ENCODE measurements at regions not wholly inside any gene's neighbourhood (a gene's known extent, or its start where the extent isn't known, plus 50 kb on each side); places are given as distances from the start of the nearest gene placed in this dataset.
"Not testable (repeated sequence)": the region's sequence is repeated elsewhere in the genome, so short reads cannot be mapped to it uniquely, and the experiment has no call there.

GRCh38 chr2:194867328-194867727 lies 789.7 kb upstream of the SLC39A10 start:
- ChIA-PET CTCF (no interaction called here), POLR2A (no interaction called here)
- Histone ChIP-seq H3K27ac (ENCODE audit: low read depth, low read length) (no peak overlapping the region), H3K4me3 (ENCODE audit: low read length) (no peak overlapping the region), H3K9me3 (ENCODE audit: low read length) (no peaks in the 10 kb centered on the region), H3K36me3 (ENCODE audit: insufficient read depth, low read length) (no peaks in the 10 kb centered on the region), H3K27me3 (ENCODE audit: insufficient read depth, low read length, poor library complexity, severe bottlenecking) (no peaks in the 10 kb centered on the region), H3K4me1 (ENCODE audit: insufficient read depth, low read length) (no peaks in the 10 kb centered on the region)
- no peak overlapping the region for H3K27ac Mint-ChIP-seq
- H3K36me3 Mint-ChIP-seq: no peaks in the 10 kb centered on the region
- H3K9me3 Mint-ChIP-seq: no peaks in the 10 kb centered on the region
- no peaks in the 10 kb centered on the region for H3K27me3 Mint-ChIP-seq
- H3K4me3 Mint-ChIP-seq: no peak overlapping the region
- peaks cover 0 to 2% (median 0%) of the 10 kb centered on the region in 3 donors for H3K4me1 Mint-ChIP-seq
- no peak for DNase-seq

GRCh38 chr2:194854941-194855340 lies 802.1 kb upstream of the SLC39A10 start:
- Mint-ChIP-seq H3K27ac (no peak overlapping the region), H3K36me3 (no peaks in the 10 kb centered on the region), H3K9me3 (peaks cover 0 to 5% (median 0%) of the 10 kb centered on the region in 5 donors), H3K4me1 (no peaks in the 10 kb centered on the region), H3K27me3 (peaks cover 0 to 1% of the 10 kb centered on the region in 2 donors), H3K4me3 (no peak overlapping the region)
- CTCF ChIA-PET: no interaction called here
- no peak overlapping the region for H3K27ac ChIP-seq (ENCODE audit: low read depth, low read length)
- H3K4me1 ChIP-seq (ENCODE audit: insufficient read depth, low read length): no peaks in the 10 kb centered on the region
- POLR2A ChIA-PET: no interaction called here
- no peaks in the 10 kb centered on the region for H3K36me3 ChIP-seq (ENCODE audit: insufficient read depth, low read length)
- DNase-seq: no peak
- no peak overlapping the region for H3K4me3 ChIP-seq (ENCODE audit: low read length)
- H3K9me3 ChIP-seq (ENCODE audit: low read length): no peaks in the 10 kb centered on the region
- no peaks in the 10 kb centered on the region for H3K27me3 ChIP-seq (ENCODE audit: insufficient read depth, low read length, poor library complexity, severe bottlenecking)

- H3K4me3 ChIP-seq (ENCODE audit: low read length): no peak overlapping the region
- H3K4me1 ChIP-seq (ENCODE audit: insufficient read depth, low read length): no peaks in the 10 kb centered on the region
- H3K36me3 ChIP-seq (ENCODE audit: insufficient read depth, low read length): no peaks in the 10 kb centered on the region
- no peak overlapping the region for H3K27ac Mint-ChIP-seq
- H3K36me3 Mint-ChIP-seq: no peaks in the 10 kb centered on the region
- ChIA-PET POLR2A (no interaction called here), CTCF (no interaction called here)
- H3K27ac ChIP-seq (ENCODE audit: low read depth, low read length): no peak overlapping the region
- peaks cover 0 to 2% of the 10 kb centered on the region in 2 donors for H3K27me3 Mint-ChIP-seq
- no peaks in the 10 kb centered on the region for H3K27me3 ChIP-seq (ENCODE audit: insufficient read depth, low read length, poor library complexity, severe bottlenecking)
- no peak overlapping the region for H3K4me3 Mint-ChIP-seq
- H3K9me3 ChIP-seq (ENCODE audit: low read length): no peaks in the 10 kb centered on the region
- no peaks in the 10 kb centered on the region for H3K4me1 Mint-ChIP-seq
- peaks cover 0 to 2% (median 0%) of the 10 kb centered on the region in 5 donors for H3K9me3 Mint-ChIP-seq
- no peak for DNase-seq
Measured at GRCh38 chr2:194842871-194843270, 814.2 kb upstream of the SLC39A10 start.

GRCh38 chr2:194834371-194834770 lies 822.7 kb upstream of the SLC39A10 start:
- H3K36me3 ChIP-seq (ENCODE audit: insufficient read depth, low read length); H3K36me3 Mint-ChIP-seq; H3K4me3 ChIP-seq (ENCODE audit: low read length); H3K4me1 ChIP-seq (ENCODE audit: insufficient read depth, low read length); H3K9me3 ChIP-seq (ENCODE audit: low read length); H3K27ac ChIP-seq (ENCODE audit: low read depth, low read length); POLR2A ChIA-PET; H3K27ac Mint-ChIP-seq; H3K27me3 ChIP-seq (ENCODE audit: insufficient read depth, low read length, poor library complexity, severe bottlenecking); DNase-seq; CTCF ChIA-PET; H3K4me3 Mint-ChIP-seq; H3K9me3 Mint-ChIP-seq; H3K4me1 Mint-ChIP-seq; H3K27me3 Mint-ChIP-seq: not testable (repeated sequence)

- Histone ChIP-seq H3K27ac (ENCODE audit: low read depth, low read length) (no peak overlapping the region), H3K4me3 (ENCODE audit: low read length) (no peak overlapping the region), H3K36me3 (ENCODE audit: insufficient read depth, low read length) (no peaks in the 10 kb centered on the region), H3K27me3 (ENCODE audit: insufficient read depth, low read length, poor library complexity, severe bottlenecking) (no peaks in the 10 kb centered on the region), H3K4me1 (ENCODE audit: insufficient read depth, low read length) (no peaks in the 10 kb centered on the region), H3K9me3 (ENCODE audit: low read length) (no peaks in the 10 kb centered on the region)
- Mint-ChIP-seq H3K9me3 (no peaks in the 10 kb centered on the region), H3K27ac (no peak overlapping the region), H3K27me3 (peaks cover 0 to under 1% of the 10 kb centered on the region in 2 donors), H3K4me1 (no peaks in the 10 kb centered on the region), H3K36me3 (no peaks in the 10 kb centered on the region), H3K4me3 (no peak overlapping the region)
- POLR2A ChIA-PET: no interaction called here
- no peak for DNase-seq
- CTCF ChIA-PET: no interaction called here
Measured at GRCh38 chr2:194826241-194826640, 830.8 kb upstream of the SLC39A10 start.

- no peaks in the 10 kb centered on the region for H3K4me1 Mint-ChIP-seq
- POLR2A ChIA-PET: no interaction called here
Measured at GRCh38 chr2:194824450-194824849, 832.6 kb upstream of the SLC39A10 start.

GRCh38 chr2:194822657-194823056 lies 834.4 kb upstream of the SLC39A10 start:
- no peaks in the 10 kb centered on the region for H3K27me3 Mint-ChIP-seq
- no peak overlapping the region for H3K27ac Mint-ChIP-seq
- no peak overlapping the region for H3K27ac ChIP-seq (ENCODE audit: low read depth, low read length)
- H3K4me3 Mint-ChIP-seq: no peak overlapping the region
- H3K36me3 Mint-ChIP-seq: no peaks in the 10 kb centered on the region
- no peak overlapping the region for H3K4me3 ChIP-seq (ENCODE audit: low read length)
- ChIA-PET CTCF (no interaction called here), POLR2A (no interaction called here)
- no peaks in the 10 kb centered on the region for H3K4me1 ChIP-seq (ENCODE audit: insufficient read depth, low read length)
- H3K9me3 Mint-ChIP-seq: no peaks in the 10 kb centered on the region
- DNase-seq: no peak
- H3K36me3 ChIP-seq (ENCODE audit: insufficient read depth, low read length): no peaks in the 10 kb centered on the region
- H3K27me3 ChIP-seq (ENCODE audit: insufficient read depth, low read length, poor library complexity, severe bottlenecking): no peaks in the 10 kb centered on the region
- no peaks in the 10 kb centered on the region for H3K9me3 ChIP-seq (ENCODE audit: low read length)
- no peaks in the 10 kb centered on the region for H3K4me1 Mint-ChIP-seq

More at GRCh38 chr2:194824450-194824849, 832.6 kb upstream of the SLC39A10 start:
- Mint-ChIP-seq H3K9me3 (no peaks in the 10 kb centered on the region), H3K27me3 (no peaks in the 10 kb centered on the region), H3K27ac (no peak overlapping the region), H3K36me3 (no peaks in the 10 kb centered on the region), H3K4me3 (no peak overlapping the region)
- H3K27ac ChIP-seq (ENCODE audit: low read depth, low read length): no peak overlapping the region
- no peaks in the 10 kb centered on the region for H3K27me3 ChIP-seq (ENCODE audit: insufficient read depth, low read length, poor library complexity, severe bottlenecking)
- CTCF ChIA-PET: no interaction called here
- H3K4me1 ChIP-seq (ENCODE audit: insufficient read depth, low read length): no peaks in the 10 kb centered on the region
- no peak for DNase-seq
- H3K9me3 ChIP-seq (ENCODE audit: low read length): no peaks in the 10 kb centered on the region
- no peak overlapping the region for H3K4me3 ChIP-seq (ENCODE audit: low read length)
- H3K36me3 ChIP-seq (ENCODE audit: insufficient read depth, low read length): no peaks in the 10 kb centered on the region

- no peaks in the 10 kb centered on the region for H3K4me1 ChIP-seq (ENCODE audit: insufficient read depth, low read length)
- H3K9me3 ChIP-seq (ENCODE audit: low read length): no peaks in the 10 kb centered on the region
- no peak overlapping the region for H3K4me3 Mint-ChIP-seq
- no peaks in the 10 kb centered on the region for H3K27me3 ChIP-seq (ENCODE audit: insufficient read depth, low read length, poor library complexity, severe bottlenecking)
- ChIA-PET POLR2A (no interaction called here), CTCF (no interaction called here)
- H3K36me3 Mint-ChIP-seq: no peaks in the 10 kb centered on the region
- no peaks in the 10 kb centered on the region for H3K4me1 Mint-ChIP-seq
- H3K27ac Mint-ChIP-seq: no peak overlapping the region
- H3K4me3 ChIP-seq (ENCODE audit: low read length): no peak overlapping the region
- DNase-seq: no peak
- no peaks in the 10 kb centered on the region for H3K9me3 Mint-ChIP-seq
- H3K36me3 ChIP-seq (ENCODE audit: insufficient read depth, low read length): no peaks in the 10 kb centered on the region
- no peaks in the 10 kb centered on the region for H3K27me3 Mint-ChIP-seq
- no peak overlapping the region for H3K27ac ChIP-seq (ENCODE audit: low read depth, low read length)
Measured at GRCh38 chr2:194822097-194822496, 834.9 kb upstream of the SLC39A10 start.

- ChIA-PET POLR2A (no interaction called here), CTCF (no interaction called here)
- no peaks in the 10 kb centered on the region for H3K36me3 Mint-ChIP-seq
- Histone ChIP-seq H3K9me3 (ENCODE audit: low read length) (no peaks in the 10 kb centered on the region), H3K27me3 (ENCODE audit: insufficient read depth, low read length, poor library complexity, severe bottlenecking) (no peaks in the 10 kb centered on the region), H3K4me3 (ENCODE audit: low read length) (no peak overlapping the region), H3K4me1 (ENCODE audit: insufficient read depth, low read length) (no peaks in the 10 kb centered on the region), H3K27ac (ENCODE audit: low read depth, low read length) (no peak overlapping the region), H3K36me3 (ENCODE audit: insufficient read depth, low read length) (no peaks in the 10 kb centered on the region)
- no peak overlapping the region for H3K4me3 Mint-ChIP-seq
- H3K27me3 Mint-ChIP-seq: no peaks in the 10 kb centered on the region
- H3K27ac Mint-ChIP-seq: no peak overlapping the region
- H3K4me1 Mint-ChIP-seq: no peaks in the 10 kb centered on the region
- no peak for DNase-seq
- H3K9me3 Mint-ChIP-seq: no peaks in the 10 kb centered on the region
Measured at GRCh38 chr2:194819367-194819766, 837.7 kb upstream of the SLC39A10 start.
